ENCODE measurements at regions not wholly inside any gene's neighbourhood (a gene's known extent, or its start where the extent isn't known, plus 50 kb on each side); places are given as distances from the start of the nearest gene placed in this dataset.

DNA sequence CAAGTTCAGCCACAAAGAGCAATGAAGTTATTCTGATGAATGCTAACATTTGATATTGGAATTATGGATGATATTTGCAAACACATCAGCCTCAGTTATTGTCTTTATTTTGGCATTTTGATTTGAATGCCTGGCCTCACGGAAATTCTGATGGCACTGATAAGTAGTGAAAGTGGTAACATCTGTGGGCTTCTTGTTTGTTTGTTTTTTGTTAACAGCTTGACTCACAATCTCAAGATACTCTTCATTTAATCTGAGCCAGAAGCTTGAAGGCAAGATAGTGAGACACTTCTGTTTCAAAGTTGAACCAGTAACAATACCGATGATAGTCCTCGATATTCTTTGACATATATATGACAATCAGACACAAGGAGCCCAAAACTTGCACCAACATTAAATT lies 182.9 kb upstream of the NFIA start:
- H3K36me3 ChIP-seq (ENCODE audit: control insufficient read depth, insufficient read depth, low read length), result no peaks in the 10 kb centered on the region
- no peak overlapping the region for H3K9ac ChIP-seq (ENCODE audit: insufficient read depth, low read length)
- H3K27me3 ChIP-seq (ENCODE audit: control insufficient read depth, insufficient read depth, low read length), result no peaks in the 10 kb centered on the region
- no peaks in the 10 kb centered on the region for H3K4me1 ChIP-seq (ENCODE audit: control insufficient read depth, extremely low read depth, insufficient read depth, low read length)
- H3K4me3 ChIP-seq (replicated peaks in 1 of 4; ENCODE audit: control extremely low read depth in 1 of 4, insufficient read depth in 1 of 4, low read depth in 3 of 4, low read length in 4 of 4), result no peak overlapping the region
- no peak overlapping the region for H2AFZ ChIP-seq (ENCODE audit: low read length)
- TF ChIP-seq EZH2 (IDR thresholded peaks at IDR 0.05; ENCODE audit: low read length, missing control alignments), result no peak
- TF ChIP-seq, protein P1, sequence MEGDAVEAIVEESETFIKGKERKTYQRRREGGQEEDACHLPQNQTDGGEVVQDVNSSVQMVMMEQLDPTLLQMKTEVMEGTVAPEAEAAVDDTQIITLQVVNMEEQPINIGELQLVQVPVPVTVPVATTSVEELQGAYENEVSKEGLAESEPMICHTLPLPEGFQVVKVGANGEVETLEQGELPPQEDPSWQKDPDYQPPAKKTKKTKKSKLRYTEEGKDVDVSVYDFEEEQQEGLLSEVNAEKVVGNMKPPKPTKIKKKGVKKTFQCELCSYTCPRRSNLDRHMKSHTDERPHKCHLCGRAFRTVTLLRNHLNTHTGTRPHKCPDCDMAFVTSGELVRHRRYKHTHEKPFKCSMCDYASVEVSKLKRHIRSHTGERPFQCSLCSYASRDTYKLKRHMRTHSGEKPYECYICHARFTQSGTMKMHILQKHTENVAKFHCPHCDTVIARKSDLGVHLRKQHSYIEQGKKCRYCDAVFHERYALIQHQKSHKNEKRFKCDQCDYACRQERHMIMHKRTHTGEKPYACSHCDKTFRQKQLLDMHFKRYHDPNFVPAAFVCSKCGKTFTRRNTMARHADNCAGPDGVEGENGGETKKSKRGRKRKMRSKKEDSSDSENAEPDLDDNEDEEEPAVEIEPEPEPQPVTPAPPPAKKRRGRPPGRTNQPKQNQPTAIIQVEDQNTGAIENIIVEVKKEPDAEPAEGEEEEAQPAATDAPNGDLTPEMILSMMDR (conservative IDR thresholded peaks at IDR 0.05 in 1 of 2, IDR thresholded peaks at IDR 0.05 in 1 of 2; ENCODE audit: low read depth in 1 of 2, low read length in 2 of 2), result no peak
- no peaks in the 10 kb centered on the region for H4K20me1 ChIP-seq (ENCODE audit: control insufficient read depth, extremely low read depth, insufficient read depth, low read length)
- no peaks in the 10 kb centered on the region for H3K79me2 ChIP-seq (ENCODE audit: control insufficient read depth, insufficient read depth, low read length)
- H3K9me3 ChIP-seq (ENCODE audit: control insufficient read depth, insufficient read depth, low read depth, low read length), result no peaks in the 10 kb centered on the region
- no peak overlapping the region for H3K27ac ChIP-seq (ENCODE audit: insufficient read depth, low read length)
- DNase-seq (ENCODE audit: low read depth in 2 of 2), result no peak
- H3K4me2 ChIP-seq (ENCODE audit: extremely low read depth, insufficient read depth, low read length), result no peak overlapping the region

DNA sequence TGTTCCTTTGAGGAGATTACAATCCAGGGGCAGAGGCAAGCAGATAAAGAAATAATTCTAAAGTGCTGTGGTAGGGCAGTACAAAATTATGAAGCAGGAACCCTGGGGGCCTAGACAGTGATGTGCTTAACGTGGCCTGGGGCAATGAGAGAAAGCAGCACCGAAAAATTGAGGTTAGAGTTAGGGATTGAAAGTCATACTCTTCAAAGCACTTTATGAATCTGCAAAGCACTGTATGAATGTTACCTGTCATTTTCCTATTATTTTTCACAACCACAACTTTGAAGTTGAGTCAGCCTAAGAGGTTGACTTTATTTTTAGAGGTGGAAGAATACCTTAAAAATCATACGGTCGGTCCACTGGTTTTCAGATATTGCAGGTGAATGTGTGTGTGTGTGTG lies 183.4 kb upstream of the NFIA start:
- Histone ChIP-seq H3K4me3 (replicated peaks in 1 of 4; ENCODE audit: control extremely low read depth in 1 of 4, insufficient read depth in 1 of 4, low read depth in 3 of 4, low read length in 4 of 4) (no peak overlapping the region), H3K4me2 (ENCODE audit: extremely low read depth, insufficient read depth, low read length) (no peak overlapping the region), H3K4me1 (ENCODE audit: control insufficient read depth, extremely low read depth, insufficient read depth, low read length) (no peaks in the 10 kb centered on the region), H3K9ac (ENCODE audit: insufficient read depth, low read length) (no peak overlapping the region), H3K36me3 (ENCODE audit: control insufficient read depth, insufficient read depth, low read length) (no peaks in the 10 kb centered on the region), H3K27ac (ENCODE audit: insufficient read depth, low read length) (no peak overlapping the region), H4K20me1 (ENCODE audit: control insufficient read depth, extremely low read depth, insufficient read depth, low read length) (no peaks in the 10 kb centered on the region), H3K9me3 (ENCODE audit: control insufficient read depth, insufficient read depth, low read depth, low read length) (no peaks in the 10 kb centered on the region), H2AFZ (ENCODE audit: low read length) (no peak overlapping the region), H3K79me2 (ENCODE audit: control insufficient read depth, insufficient read depth, low read length) (no peaks in the 10 kb centered on the region), H3K27me3 (ENCODE audit: control insufficient read depth, insufficient read depth, low read length) (no peaks in the 10 kb centered on the region)
- TF ChIP-seq EZH2 (IDR thresholded peaks at IDR 0.05; ENCODE audit: low read length, missing control alignments), result no peak
- TF ChIP-seq, protein P1 (conservative IDR thresholded peaks at IDR 0.05 in 1 of 2, IDR thresholded peaks at IDR 0.05 in 1 of 2; ENCODE audit: low read depth in 1 of 2, low read length in 2 of 2), result no peak
- no peak for DNase-seq (ENCODE audit: low read depth in 2 of 2)

- no peak for TF ChIP-seq EZH2 (IDR thresholded peaks at IDR 0.05; ENCODE audit: low read length, missing control alignments)
- TF ChIP-seq, protein P1 (conservative IDR thresholded peaks at IDR 0.05 in 1 of 2, IDR thresholded peaks at IDR 0.05 in 1 of 2; ENCODE audit: low read depth in 1 of 2, low read length in 2 of 2), result no peak
- no peak overlapping the region for H3K9ac ChIP-seq (ENCODE audit: insufficient read depth, low read length)
- H3K4me1 ChIP-seq (ENCODE audit: control insufficient read depth, extremely low read depth, insufficient read depth, low read length), result no peaks in the 10 kb centered on the region
- no peak overlapping the region for H3K4me3 ChIP-seq (replicated peaks in 1 of 4; ENCODE audit: control extremely low read depth in 1 of 4, insufficient read depth in 1 of 4, low read depth in 3 of 4, low read length in 4 of 4)
- H3K4me2 ChIP-seq (ENCODE audit: extremely low read depth, insufficient read depth, low read length), result no peak overlapping the region
- H3K27me3 ChIP-seq (ENCODE audit: control insufficient read depth, insufficient read depth, low read length), result no peaks in the 10 kb centered on the region
- H3K27ac ChIP-seq (ENCODE audit: insufficient read depth, low read length), result no peak overlapping the region
- no peaks in the 10 kb centered on the region for H4K20me1 ChIP-seq (ENCODE audit: control insufficient read depth, extremely low read depth, insufficient read depth, low read length)
- no peaks in the 10 kb centered on the region for H3K79me2 ChIP-seq (ENCODE audit: control insufficient read depth, insufficient read depth, low read length)
- no peaks in the 10 kb centered on the region for H3K9me3 ChIP-seq (ENCODE audit: control insufficient read depth, insufficient read depth, low read depth, low read length)
- H3K36me3 ChIP-seq (ENCODE audit: control insufficient read depth, insufficient read depth, low read length), result no peaks in the 10 kb centered on the region
- H2AFZ ChIP-seq (ENCODE audit: low read length), result no peak overlapping the region
- no peak for DNase-seq (ENCODE audit: low read depth in 2 of 2)
These were observed 183.9 kb upstream of the NFIA start for GRCh38 chr1:60898413-60898812.

Data from fibroblast of lung (primary cell).